HG03064 (cell line): ENCODE measurements at regions not wholly inside any gene's neighbourhood (a gene's known extent, or its start where the extent isn't known, plus 50 kb on each side); places are given as distances from the start of the nearest gene placed in this dataset.

Source experiments
- ATAC-seq: cut with Tn5 transposase; IDR thresholded peaks from one replicate; pipeline ENCODE4 v1.9.1; 2021; ENCODE audit warnings: low read depth; ENCODE audit not compliant: unreplicated experiment

GRCh38 chr12:105736498-105736897 lies 402.3 kb downstream of the NUAK1 start:
- ATAC-seq, result no peak

GRCh38 chr12:105738051-105738450 lies 400.7 kb downstream of the NUAK1 start:
- ATAC-seq, result no peak

GRCh38 chr12:105740369-105740768 lies 398.4 kb downstream of the NUAK1 start:
- no peak for ATAC-seq

GRCh38 chr12:105740970-105741725 lies 397.6 kb downstream of the NUAK1 start:
- ATAC-seq, result no peak

- ATAC-seq, result no peak
Measured at GRCh38 chr12:105741786-105742566, 396.8 kb downstream of the NUAK1 start.

GRCh38 chr12:105742567-105742874 lies 396.2 kb downstream of the NUAK1 start:
- no peak for ATAC-seq

GRCh38 chr12:105744371-105745058 lies 394.2 kb downstream of the NUAK1 start:
- ATAC-seq, result no peak

GRCh38 chr12:105745811-105746210 lies 392.9 kb downstream of the NUAK1 start:
- no peak for ATAC-seq

- no peak for ATAC-seq
Measured at GRCh38 chr12:105748806-105749600, 389.8 kb downstream of the NUAK1 start.

- no peak for ATAC-seq
Measured at GRCh38 chr12:105750096-105750495, 388.7 kb downstream of the NUAK1 start.

GRCh38 chr12:105754313-105754712 lies 384.4 kb downstream of the NUAK1 start:
- ATAC-seq, result no peak

GRCh38 chr12:105756961-105757360 lies 381.8 kb downstream of the NUAK1 start:
- ATAC-seq, result no peak

GRCh38 chr12:105759149-105759548 lies 379.6 kb downstream of the NUAK1 start:
- no peak for ATAC-seq

GRCh38 chr12:105761075-105761474 lies 377.7 kb downstream of the NUAK1 start:
- no peak for ATAC-seq

GRCh38 chr12:105764216-105764835 lies 374.4 kb downstream of the NUAK1 start:
- no peak for ATAC-seq

- no peak for ATAC-seq
Measured at GRCh38 chr12:105765053-105766014, 373.4 kb downstream of the NUAK1 start.

GRCh38 chr12:105766029-105766428 lies 372.7 kb downstream of the NUAK1 start:
- ATAC-seq, result no peak

- no peak for ATAC-seq
Measured at GRCh38 chr12:105769486-105769885, 369.3 kb downstream of the NUAK1 start.

GRCh38 chr12:105773471-105773870 lies 365.3 kb downstream of the NUAK1 start:
- no peak for ATAC-seq
